ENCODE measurements at regions not wholly inside any gene's neighbourhood (a gene's known extent, or its start where the extent isn't known, plus 50 kb on each side); places are given as distances from the start of the nearest gene placed in this dataset.

DNA sequence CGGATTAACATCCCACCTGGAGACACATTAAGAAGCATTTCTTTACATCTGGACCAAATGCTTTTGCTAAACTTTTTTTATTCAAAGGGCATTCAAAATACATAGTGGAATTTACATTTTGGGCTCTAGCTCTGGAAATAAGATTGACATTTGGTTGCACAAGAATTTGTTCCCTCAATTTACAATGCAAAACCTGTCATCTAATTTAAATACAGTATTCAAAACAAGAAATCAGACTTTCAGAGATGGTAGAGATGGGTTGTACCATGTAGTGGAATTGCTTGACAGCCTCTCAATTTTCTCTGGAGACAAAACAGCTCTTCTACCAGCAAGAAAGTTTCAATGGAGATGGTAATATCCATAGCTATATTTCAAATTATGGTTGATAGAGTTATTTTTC is 275.8 kb downstream of the ATP23 start:
- intact Hi-C loops (cut with DNase I, micrococcal nuclease) = no loop called here
- Mint-ChIP-seq H3K4me1 (ENCODE audit: low read depth) (no peaks in the 10 kb centered on the region), H3K36me3 (ENCODE audit: low read depth) (no peaks in the 10 kb centered on the region), H3K4me3 (no peak overlapping the region), H3K27me3 (peaks cover 7% of the 10 kb centered on the region), H3K27ac (no peak overlapping the region), H3K9me3 (no peaks in the 10 kb centered on the region)
- ATAC-seq (ENCODE audit: poor library complexity) (no peak), DNase-seq (no peak)
- Histone ChIP-seq H3K4me3 (ENCODE audit: low read length) (no peak overlapping the region), H3K4me1 (ENCODE audit: insufficient read depth, low read length) (no peaks in the 10 kb centered on the region), H3K9me3 (ENCODE audit: control insufficient read depth in 1 of 2, insufficient read depth in 1 of 2, low read length in 2 of 2) (peaks cover 0 to 4% of the 10 kb centered on the region in 2 experiments), H3K36me3 (ENCODE audit: insufficient read depth, low read length) (no peaks in the 10 kb centered on the region), H3K27ac (ENCODE audit: low read depth in 1 of 2, low read length in 2 of 2) (no peak overlapping the region), H3K27me3 (ENCODE audit: control insufficient read depth in 1 of 2, insufficient read depth in 2 of 2, low read length in 2 of 2) (peaks cover 0 to 3% of the 10 kb centered on the region in 2 experiments)
- TF ChIP-seq, protein P1, sequence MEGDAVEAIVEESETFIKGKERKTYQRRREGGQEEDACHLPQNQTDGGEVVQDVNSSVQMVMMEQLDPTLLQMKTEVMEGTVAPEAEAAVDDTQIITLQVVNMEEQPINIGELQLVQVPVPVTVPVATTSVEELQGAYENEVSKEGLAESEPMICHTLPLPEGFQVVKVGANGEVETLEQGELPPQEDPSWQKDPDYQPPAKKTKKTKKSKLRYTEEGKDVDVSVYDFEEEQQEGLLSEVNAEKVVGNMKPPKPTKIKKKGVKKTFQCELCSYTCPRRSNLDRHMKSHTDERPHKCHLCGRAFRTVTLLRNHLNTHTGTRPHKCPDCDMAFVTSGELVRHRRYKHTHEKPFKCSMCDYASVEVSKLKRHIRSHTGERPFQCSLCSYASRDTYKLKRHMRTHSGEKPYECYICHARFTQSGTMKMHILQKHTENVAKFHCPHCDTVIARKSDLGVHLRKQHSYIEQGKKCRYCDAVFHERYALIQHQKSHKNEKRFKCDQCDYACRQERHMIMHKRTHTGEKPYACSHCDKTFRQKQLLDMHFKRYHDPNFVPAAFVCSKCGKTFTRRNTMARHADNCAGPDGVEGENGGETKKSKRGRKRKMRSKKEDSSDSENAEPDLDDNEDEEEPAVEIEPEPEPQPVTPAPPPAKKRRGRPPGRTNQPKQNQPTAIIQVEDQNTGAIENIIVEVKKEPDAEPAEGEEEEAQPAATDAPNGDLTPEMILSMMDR (IDR thresholded peaks at IDR 0.05) = no peak
- POLR2A ChIA-PET = no interaction called here
- CTCF ChIA-PET = no interaction called here

DNA sequence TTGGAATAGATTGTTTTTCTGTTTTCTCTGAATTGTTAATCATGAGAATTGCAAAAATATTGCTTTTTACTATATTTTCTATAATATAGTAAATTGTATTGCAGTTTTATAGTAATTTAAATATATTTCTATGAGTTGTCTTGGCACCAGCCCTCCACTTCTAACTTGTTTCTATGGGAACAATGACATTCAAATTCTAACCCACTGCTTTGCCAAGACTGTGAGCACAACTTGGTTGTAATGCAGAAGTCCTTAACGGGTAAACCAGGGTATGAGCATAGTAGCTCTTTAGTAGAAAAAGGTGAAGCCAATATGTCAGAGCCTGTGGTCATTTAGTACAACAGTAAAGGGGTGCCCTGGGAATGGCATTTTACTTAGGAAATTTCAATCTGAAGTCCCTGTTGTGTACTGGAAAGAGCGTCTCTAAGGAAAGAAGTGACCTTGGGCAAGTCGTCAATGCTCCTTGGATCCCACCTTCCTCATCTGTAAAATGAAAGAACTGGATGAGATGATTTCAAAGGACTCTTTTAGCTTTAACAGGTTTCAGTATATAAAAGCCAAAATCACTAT is 283.3 kb downstream of the ATP23 start:
- Mint-ChIP-seq H3K27me3 (peaks cover 8% of the 10 kb centered on the region), H3K36me3 (ENCODE audit: low read depth) (no peaks in the 10 kb centered on the region), H3K27ac (no peak overlapping the region), H3K9me3 (no peaks in the 10 kb centered on the region), H3K4me3 (no peak overlapping the region), H3K4me1 (ENCODE audit: low read depth) (no peaks in the 10 kb centered on the region)
- TF ChIP-seq, protein P1 (IDR thresholded peaks at IDR 0.05) = no peak
- no peak overlapping the region for H3K4me3 ChIP-seq (ENCODE audit: low read length)
- no peaks in the 10 kb centered on the region for H3K9me3 ChIP-seq (ENCODE audit: control insufficient read depth in 1 of 2, insufficient read depth in 1 of 2, low read length in 2 of 2)
- no peak for ATAC-seq (ENCODE audit: poor library complexity)
- ChIA-PET CTCF (no interaction called here), POLR2A (no interaction called here)
- no peaks in the 10 kb centered on the region for H3K4me1 ChIP-seq (ENCODE audit: insufficient read depth, low read length)
- no peaks in the 10 kb centered on the region for H3K27me3 ChIP-seq (ENCODE audit: control insufficient read depth in 1 of 2, insufficient read depth in 2 of 2, low read length in 2 of 2)
- no peak overlapping the region for H3K27ac ChIP-seq (ENCODE audit: low read depth in 1 of 2, low read length in 2 of 2)
- no peak for DNase-seq
- intact Hi-C loops (cut with DNase I, micrococcal nuclease) = no loop called here
- no peaks in the 10 kb centered on the region for H3K36me3 ChIP-seq (ENCODE audit: insufficient read depth, low read length)

DNA sequence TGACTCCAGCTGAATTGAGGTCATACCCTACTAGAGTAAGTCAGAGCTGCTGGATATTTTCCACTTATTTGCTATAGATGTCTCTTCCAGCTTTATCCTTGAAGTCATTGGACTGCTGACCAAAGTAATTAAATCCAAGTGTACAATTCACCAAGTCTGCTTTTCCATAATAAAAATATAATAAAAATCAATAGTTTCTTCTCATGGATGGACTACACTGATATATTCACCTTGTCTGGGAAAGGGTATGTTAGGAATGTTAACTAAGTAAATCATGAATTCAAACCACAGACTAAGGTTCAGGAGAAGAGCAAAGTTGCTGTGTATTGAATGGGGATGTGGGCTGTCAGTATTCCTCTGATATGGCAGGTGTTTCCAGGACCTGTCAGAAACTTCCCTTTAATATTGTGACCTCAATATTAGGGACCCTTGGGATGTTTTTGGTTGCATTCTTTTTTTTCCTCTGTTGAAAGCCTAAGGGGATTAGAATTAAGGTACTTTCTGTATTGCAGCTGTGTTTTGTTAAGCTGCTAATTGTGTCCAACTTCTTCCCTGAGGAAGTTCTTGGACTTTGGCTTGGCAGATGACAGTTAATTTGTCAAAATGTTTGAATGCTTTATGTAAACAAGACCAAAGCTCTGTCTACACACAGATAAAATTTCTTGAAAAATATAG is 284.0 kb downstream of the ATP23 start:
- peaks cover 8% of the 10 kb centered on the region for H3K27me3 Mint-ChIP-seq
- intact Hi-C loops (cut with DNase I, micrococcal nuclease) = no loop called here
- no peaks in the 10 kb centered on the region for H3K4me1 Mint-ChIP-seq (ENCODE audit: low read depth)
- no peak for ATAC-seq (ENCODE audit: poor library complexity)
- H3K9me3 Mint-ChIP-seq = no peaks in the 10 kb centered on the region
- Histone ChIP-seq H3K27ac (ENCODE audit: low read depth in 1 of 2, low read length in 2 of 2) (no peak overlapping the region), H3K4me1 (ENCODE audit: insufficient read depth, low read length) (no peaks in the 10 kb centered on the region), H3K36me3 (ENCODE audit: insufficient read depth, low read length) (no peaks in the 10 kb centered on the region), H3K9me3 (ENCODE audit: control insufficient read depth in 1 of 2, insufficient read depth in 1 of 2, low read length in 2 of 2) (no peaks in the 10 kb centered on the region), H3K27me3 (ENCODE audit: control insufficient read depth in 1 of 2, insufficient read depth in 2 of 2, low read length in 2 of 2) (no peaks in the 10 kb centered on the region), H3K4me3 (ENCODE audit: low read length) (no peak overlapping the region)
- TF ChIP-seq, protein P1 (IDR thresholded peaks at IDR 0.05) = no peak
- H3K36me3 Mint-ChIP-seq (ENCODE audit: low read depth) = no peaks in the 10 kb centered on the region
- no peak overlapping the region for H3K4me3 Mint-ChIP-seq
- ChIA-PET CTCF (no interaction called here), POLR2A (no interaction called here)
- H3K27ac Mint-ChIP-seq = no peak overlapping the region
- DNase-seq = no peak
